GM19467 (cell line): ENCODE measurements at regions not wholly inside any gene's neighbourhood (a gene's known extent, or its start where the extent isn't known, plus 50 kb on each side); places are given as distances from the start of the nearest gene placed in this dataset.
"Not testable (repeated sequence)": the region's sequence is repeated elsewhere in the genome, so short reads cannot be mapped to it uniquely, and the experiment has no call there.

Experiments used
- ATAC-seq: cut with Tn5 transposase; IDR thresholded peaks from one replicate; pipeline ENCODE4 v1.9.1; 2021; ENCODE audit warnings: mild to moderate bottlenecking, moderate library complexity; ENCODE audit not compliant: unreplicated experiment

- ATAC-seq: no peak
Observed at GRCh38 chr13:79898202-79898826, 417.4 kb downstream of the NDFIP2 start.

DNA sequence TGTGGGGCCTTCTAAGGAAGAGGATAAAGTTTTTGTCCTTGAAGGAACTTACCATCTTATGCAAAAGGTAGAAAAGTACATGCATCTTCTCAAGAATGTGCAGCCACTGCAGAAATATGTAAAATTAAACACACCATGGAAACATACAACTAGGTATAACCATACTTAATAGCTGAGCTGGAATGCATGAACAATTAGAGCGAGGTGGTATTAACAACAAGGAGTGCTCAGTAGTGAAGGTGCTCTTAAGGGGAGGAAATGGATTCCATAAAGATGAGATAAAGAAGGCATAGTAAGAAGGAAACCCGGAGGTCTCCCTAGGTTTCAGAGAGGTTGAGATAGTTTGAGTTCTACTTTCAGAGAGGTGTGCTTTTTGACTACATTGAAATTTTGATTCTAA lies 415.9 kb downstream of the NDFIP2 start:
- ATAC-seq: no peak

DNA sequence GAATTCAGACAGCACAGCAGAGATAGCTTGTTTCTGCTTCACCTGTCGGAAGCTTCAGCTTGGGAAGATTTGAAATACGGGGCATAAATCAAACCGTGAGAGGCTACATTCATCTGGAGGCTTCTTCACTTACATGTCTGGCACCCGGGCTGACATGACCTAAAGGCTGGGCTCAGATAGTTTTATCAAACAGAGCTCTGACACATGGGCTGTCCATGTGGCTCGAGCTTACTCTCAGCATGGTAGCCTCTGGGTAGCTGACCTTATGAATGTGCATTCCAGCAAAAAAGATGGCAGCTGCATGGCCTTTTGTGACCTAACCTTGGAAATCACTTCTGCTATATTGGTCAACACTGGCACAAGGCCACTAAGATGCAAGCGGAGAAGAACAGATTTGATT lies 414.5 kb downstream of the NDFIP2 start:
- no peak for ATAC-seq

GRCh38 chr13:79887278-79887677 lies 406.3 kb downstream of the NDFIP2 start:
- not testable (repeated sequence) for ATAC-seq

- ATAC-seq: no peak
Observed at GRCh38 chr13:79886601-79887000, 405.6 kb downstream of the NDFIP2 start.

GRCh38 chr13:79884890-79885289 lies 403.9 kb downstream of the NDFIP2 start:
- ATAC-seq: no peak

GRCh38 chr13:79883216-79883615 lies 402.3 kb downstream of the NDFIP2 start:
- no peak for ATAC-seq

DNA sequence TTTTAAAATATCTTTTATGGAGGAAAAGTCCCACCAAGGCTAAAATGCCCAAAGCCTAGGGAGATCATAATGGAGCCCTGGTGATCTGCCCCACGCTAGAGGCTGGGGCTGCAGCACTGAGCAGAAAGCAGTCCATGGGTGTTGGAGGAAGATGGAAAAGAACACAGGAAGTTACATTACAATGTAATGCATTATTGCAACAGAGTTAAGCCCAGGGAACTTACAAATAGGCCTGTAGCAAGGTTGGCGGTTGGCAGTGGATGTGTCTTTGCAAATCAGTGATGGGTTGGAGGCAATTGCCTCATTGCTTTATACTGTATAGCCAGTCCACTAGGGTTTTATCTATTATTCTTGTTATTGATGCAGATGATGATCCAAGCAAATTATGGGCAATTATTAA lies 399.9 kb downstream of the NDFIP2 start:
- ATAC-seq: no peak

GRCh38 chr13:79874396-79875360 lies 393.7 kb downstream of the NDFIP2 start:
- no peak for ATAC-seq

- ATAC-seq: no peak
Observed at GRCh38 chr13:79871594-79871993, 390.6 kb downstream of the NDFIP2 start.

DNA sequence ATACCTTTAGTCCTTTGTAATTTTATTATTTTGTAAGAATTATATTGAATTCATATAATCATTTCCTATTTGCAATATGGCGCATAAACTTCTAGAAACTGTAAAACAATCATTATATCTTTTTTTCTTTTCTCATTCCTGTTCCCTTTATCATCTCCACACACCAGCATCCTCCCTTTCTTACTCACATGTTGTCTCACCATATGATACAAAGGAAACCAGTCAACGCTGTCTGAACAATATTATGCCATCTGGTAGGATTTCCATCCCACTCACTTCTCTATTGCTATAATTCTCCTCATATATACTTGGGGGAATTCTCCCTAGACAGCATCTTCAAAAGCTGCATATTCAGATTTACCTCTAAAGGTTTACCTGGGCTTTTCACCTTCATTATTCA lies 389.8 kb downstream of the NDFIP2 start:
- ATAC-seq: no peak

DNA sequence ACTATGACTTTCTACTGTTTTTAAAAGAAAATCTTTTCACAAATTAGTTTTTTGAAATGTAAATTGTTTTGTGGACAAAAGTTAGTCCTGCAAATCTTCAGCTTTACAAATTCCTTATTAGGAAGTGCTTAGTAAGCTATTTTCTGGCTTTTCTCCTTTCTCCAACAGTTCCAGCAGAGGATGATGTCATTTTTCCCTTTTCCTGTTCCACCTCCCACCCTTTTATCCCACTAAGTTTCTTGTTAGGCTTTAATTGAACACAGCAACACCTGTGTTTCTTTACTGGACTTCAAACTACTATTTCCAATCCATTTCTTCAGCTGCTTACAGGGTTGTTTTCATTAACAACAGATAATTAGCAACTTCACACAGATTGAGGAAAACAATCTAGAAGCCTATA lies 389.2 kb downstream of the NDFIP2 start:
- ATAC-seq: no peak

- ATAC-seq: no peak
Observed at GRCh38 chr13:79869326-79869725, 388.4 kb downstream of the NDFIP2 start.

GRCh38 chr13:79867254-79867653 lies 386.3 kb downstream of the NDFIP2 start:
- ATAC-seq: no peak

DNA sequence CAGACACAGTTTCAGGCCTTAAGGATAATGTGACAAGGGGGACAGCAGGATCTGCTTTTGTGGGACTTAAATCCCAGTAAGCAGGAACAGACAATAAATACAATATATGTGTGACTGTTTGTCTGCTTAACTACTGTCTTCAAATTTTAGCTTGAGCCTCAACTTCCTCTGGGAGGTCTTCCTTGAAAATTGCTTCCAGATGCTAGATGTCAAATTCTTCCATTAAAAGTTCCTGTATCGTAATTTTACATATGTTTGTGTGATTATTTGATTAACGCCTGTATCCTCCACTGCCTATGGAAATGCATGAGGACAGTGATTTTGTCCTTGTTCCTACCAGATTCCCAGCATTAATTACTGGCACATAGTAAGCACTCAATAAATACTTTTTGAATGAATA lies 385.5 kb downstream of the NDFIP2 start:
- no peak for ATAC-seq

DNA sequence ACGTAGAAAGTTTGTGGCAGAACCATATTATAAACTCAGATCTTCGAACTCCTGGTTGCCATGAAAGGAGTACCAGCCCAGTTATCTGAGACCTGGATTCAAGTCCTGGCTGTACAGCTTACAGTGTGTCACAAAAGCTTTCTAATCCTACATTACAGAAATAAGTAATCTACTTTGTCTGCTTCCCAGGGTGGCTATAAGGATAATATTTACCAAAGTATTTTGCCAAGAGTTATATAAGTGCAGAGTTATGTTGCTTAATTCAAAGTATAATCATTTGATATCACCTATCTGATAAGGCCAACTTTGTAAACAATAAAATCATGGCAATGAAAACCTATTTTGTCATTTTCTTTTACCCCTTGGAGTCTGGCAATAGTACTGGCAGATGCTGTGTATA lies 381.6 kb downstream of the NDFIP2 start:
- no peak for ATAC-seq

- ATAC-seq: no peak
Observed at GRCh38 chr13:79861731-79862130, 380.8 kb downstream of the NDFIP2 start.

GRCh38 chr13:79860791-79861190 lies 379.8 kb downstream of the NDFIP2 start:
- no peak for ATAC-seq

GRCh38 chr13:79859756-79860155 lies 378.8 kb downstream of the NDFIP2 start:
- ATAC-seq: no peak

- ATAC-seq: no peak
Observed at GRCh38 chr13:79853251-79853650, 372.3 kb downstream of the NDFIP2 start.

DNA sequence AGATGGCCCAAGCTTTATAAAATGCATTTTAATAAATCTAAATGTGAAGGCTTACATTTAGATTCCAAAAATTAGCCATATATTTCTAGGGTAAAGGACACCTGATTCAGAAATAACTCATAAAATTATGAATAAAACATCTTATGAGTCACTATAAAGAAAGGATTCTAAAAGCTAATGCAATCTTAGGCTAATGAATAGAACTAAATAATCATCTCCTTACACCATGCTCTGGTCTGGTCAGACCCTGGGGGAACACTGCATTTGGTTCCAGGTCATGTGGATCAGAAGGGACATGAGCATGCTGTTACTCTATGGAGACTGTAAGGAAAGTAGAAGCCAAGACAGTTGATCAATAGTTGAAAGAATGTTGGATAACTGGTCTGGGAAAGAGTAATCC lies 370.4 kb downstream of the NDFIP2 start:
- ATAC-seq: no peak

GRCh38 chr13:79847882-79848592 lies 367.1 kb downstream of the NDFIP2 start:
- ATAC-seq: no peak
